ENCODE measurements at regions not wholly inside any gene's neighbourhood (a gene's known extent, or its start where the extent isn't known, plus 50 kb on each side); places are given as distances from the start of the nearest gene placed in this dataset.

DNA sequence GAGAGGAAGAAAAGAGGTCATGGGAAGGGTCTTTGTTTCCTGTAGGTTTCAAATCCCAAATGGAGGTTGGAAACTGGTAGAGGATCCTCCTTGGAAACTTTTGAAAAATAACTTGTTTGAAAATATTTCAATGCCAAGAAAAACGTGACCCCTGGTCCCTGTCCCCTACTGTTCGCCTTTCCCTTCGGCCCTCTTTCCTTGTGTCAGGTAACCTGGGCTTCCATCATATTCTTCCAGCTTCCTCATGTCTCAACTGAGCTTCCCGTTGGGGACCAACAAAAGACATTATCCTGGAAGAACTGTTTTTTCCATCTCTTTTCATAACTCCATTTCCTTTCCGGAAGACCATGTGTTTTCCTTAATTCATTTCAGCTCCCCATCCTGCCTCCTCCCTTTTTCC is 266.8 kb upstream of the ANKRD55 start:
- Histone ChIP-seq H3K4me3 (no peak overlapping the region), H3K4me1 (ENCODE audit: low read depth) (peaks cover 28% of the 10 kb centered on the region), H3K27me3 (no peaks in the 10 kb centered on the region), H3K9me3 (ENCODE audit: low read depth) (no peaks in the 10 kb centered on the region), H3K36me3 (no peaks in the 10 kb centered on the region), H3K27ac (no peak overlapping the region)
- no peak for DNase-seq (ENCODE audit: low read depth in 1 of 2, low spot score in 1 of 2)
- TF ChIP-seq, protein P1, sequence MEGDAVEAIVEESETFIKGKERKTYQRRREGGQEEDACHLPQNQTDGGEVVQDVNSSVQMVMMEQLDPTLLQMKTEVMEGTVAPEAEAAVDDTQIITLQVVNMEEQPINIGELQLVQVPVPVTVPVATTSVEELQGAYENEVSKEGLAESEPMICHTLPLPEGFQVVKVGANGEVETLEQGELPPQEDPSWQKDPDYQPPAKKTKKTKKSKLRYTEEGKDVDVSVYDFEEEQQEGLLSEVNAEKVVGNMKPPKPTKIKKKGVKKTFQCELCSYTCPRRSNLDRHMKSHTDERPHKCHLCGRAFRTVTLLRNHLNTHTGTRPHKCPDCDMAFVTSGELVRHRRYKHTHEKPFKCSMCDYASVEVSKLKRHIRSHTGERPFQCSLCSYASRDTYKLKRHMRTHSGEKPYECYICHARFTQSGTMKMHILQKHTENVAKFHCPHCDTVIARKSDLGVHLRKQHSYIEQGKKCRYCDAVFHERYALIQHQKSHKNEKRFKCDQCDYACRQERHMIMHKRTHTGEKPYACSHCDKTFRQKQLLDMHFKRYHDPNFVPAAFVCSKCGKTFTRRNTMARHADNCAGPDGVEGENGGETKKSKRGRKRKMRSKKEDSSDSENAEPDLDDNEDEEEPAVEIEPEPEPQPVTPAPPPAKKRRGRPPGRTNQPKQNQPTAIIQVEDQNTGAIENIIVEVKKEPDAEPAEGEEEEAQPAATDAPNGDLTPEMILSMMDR (IDR thresholded peaks at IDR 0.05; ENCODE audit: low read depth, low read length) = no peak

DNA sequence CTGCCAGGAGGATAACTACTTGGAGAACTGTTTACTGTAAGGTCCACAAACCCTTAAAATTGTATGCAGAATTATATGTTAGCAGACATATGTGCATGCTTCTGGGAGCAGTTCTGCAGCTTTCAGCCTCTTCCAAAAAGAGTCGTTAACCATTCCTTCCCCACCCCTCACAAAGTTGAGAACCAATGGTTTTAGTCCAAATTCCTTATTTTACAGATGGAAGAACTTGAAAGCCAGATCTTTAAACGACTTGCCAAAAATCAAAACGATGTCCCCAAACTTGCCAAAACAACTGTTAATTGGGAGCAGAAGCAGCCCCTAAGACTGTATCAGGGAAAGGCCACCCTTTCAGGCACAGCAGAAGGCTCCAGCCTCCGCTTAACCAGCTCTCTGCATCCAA is 266.4 kb upstream of the ANKRD55 start:
- Histone ChIP-seq H3K9me3 (ENCODE audit: low read depth) (no peaks in the 10 kb centered on the region), H3K4me1 (ENCODE audit: low read depth) (peaks cover 32% of the 10 kb centered on the region), H3K36me3 (no peaks in the 10 kb centered on the region), H3K27me3 (no peaks in the 10 kb centered on the region), H3K4me3 (no peak overlapping the region), H3K27ac (no peak overlapping the region)
- no peak for DNase-seq (ENCODE audit: low read depth in 1 of 2, low spot score in 1 of 2)
- TF ChIP-seq, protein P1 (IDR thresholded peaks at IDR 0.05; ENCODE audit: low read depth, low read length) = no peak

DNA sequence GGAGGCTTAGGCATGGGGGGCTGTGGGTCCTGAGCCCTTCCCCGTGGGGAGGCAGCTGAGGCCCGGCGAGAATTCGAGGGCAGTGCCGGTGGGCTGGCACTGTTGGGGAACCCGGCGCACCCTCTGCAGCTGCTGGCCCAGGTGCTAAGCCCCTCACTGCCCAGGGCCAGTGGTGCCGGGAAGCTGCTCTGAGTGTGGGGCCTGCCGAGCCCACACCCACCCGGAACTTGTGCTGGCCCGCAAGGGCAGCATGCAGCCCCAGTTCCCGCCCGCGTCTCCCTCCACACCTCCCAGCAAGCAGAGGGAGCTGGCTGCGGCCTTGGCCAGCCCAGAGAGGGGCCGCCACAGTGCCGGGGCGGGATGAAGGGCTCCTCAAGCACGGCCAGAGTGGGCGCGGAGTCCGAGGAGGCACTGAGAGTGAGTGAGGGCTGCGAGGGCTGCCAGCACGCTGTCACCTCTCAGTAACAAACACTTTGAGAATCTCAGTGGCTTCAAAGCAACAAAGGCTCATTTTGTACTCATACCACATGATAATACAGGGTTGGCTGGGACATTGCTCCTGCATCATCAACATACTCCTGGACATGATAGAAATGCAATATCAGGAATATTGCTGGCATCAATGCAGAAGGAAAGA is 265.7 kb upstream of the ANKRD55 start:
- no peak for DNase-seq (ENCODE audit: low read depth in 1 of 2, low spot score in 1 of 2)
- TF ChIP-seq, protein P1 (IDR thresholded peaks at IDR 0.05; ENCODE audit: low read depth, low read length) = no peak
- H3K4me3 ChIP-seq = no peak overlapping the region

DNA sequence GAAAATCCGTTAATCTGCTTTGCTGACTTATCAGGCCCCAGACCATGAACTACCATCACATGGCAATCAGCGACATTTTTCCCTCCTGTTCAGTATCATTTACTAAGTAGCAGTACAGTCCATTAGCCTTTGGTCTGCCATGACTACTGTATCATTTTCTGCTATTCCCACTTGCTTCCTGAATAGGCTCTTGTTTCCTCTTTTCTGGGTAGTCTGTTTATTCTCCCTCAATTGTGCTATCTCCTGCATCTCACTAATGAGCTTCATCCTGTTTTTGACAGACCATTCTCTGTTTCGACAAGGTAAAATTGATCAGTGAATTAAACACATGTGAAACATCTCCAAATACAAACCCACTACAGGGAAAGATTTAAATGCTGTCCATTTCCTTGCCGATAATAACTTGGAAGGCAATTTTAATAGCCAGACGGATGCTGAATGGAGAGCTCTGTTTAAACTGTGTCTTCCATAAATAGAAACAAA is 263.5 kb upstream of the ANKRD55 start:
- Histone ChIP-seq H3K27ac (no peak overlapping the region), H3K4me1 (ENCODE audit: low read depth) (peaks cover 42% of the 10 kb centered on the region), H3K27me3 (no peaks in the 10 kb centered on the region), H3K36me3 (no peaks in the 10 kb centered on the region), H3K9me3 (ENCODE audit: low read depth) (no peaks in the 10 kb centered on the region), H3K4me3 (no peak overlapping the region)
- no peak for DNase-seq (ENCODE audit: low read depth in 1 of 2, low spot score in 1 of 2)
- TF ChIP-seq, protein P1 (IDR thresholded peaks at IDR 0.05; ENCODE audit: low read depth, low read length) = no peak

More for the DNA sequence above, 265.7 kb upstream of the ANKRD55 start:
- Histone ChIP-seq H3K27ac (no peak overlapping the region), H3K4me1 (ENCODE audit: low read depth) (peaks cover 38% of the 10 kb centered on the region), H3K27me3 (no peaks in the 10 kb centered on the region), H3K36me3 (no peaks in the 10 kb centered on the region), H3K9me3 (ENCODE audit: low read depth) (no peaks in the 10 kb centered on the region)

DNA sequence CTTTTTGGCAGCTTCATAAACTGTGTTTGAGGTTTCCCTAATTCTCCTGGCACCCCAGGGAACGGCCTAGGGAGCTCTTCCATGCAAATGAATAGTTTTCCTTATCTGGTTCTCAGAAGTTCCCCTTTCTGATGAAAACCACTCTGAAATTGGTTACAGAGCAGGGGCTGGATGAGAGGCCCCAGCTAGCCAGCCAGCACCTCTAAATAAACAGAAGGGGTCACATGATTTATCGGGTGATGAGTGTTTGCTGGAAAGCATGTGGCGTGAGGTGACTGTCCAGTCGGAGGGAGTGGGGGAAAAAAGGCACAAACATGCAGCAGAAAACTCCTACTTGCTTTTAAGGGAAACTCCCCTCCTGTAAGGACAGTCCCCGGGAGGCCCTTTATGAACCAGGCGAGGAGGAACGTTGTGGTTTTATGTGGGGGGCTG is 261.2 kb upstream of the ANKRD55 start:
- no peak overlapping the region for H3K4me3 ChIP-seq
- peaks cover 58% of the 10 kb centered on the region for H3K4me1 ChIP-seq (ENCODE audit: low read depth)
- no peaks in the 10 kb centered on the region for H3K36me3 ChIP-seq
- TF ChIP-seq, protein P1 (IDR thresholded peaks at IDR 0.05; ENCODE audit: low read depth, low read length) = no peak
- no peaks in the 10 kb centered on the region for H3K9me3 ChIP-seq (ENCODE audit: low read depth)
- no peaks in the 10 kb centered on the region for H3K27me3 ChIP-seq
- DNase-seq (ENCODE audit: low read depth in 1 of 2, low spot score in 1 of 2) = peak in 1 of 2 donors; percentile 77
- H3K27ac ChIP-seq = peak overlapping the region; percentile 12
